ENCODE measurements at regions not wholly inside any gene's neighbourhood (a gene's known extent, or its start where the extent isn't known, plus 50 kb on each side); places are given as distances from the start of the nearest gene placed in this dataset.

GRCh38 chr21:20618878-20619277 is 379.3 kb upstream of the NCAM2 start:
- TF ChIP-seq CTCF (conservative IDR thresholded peaks at IDR 0.05; ENCODE audit: low read length) (no peak), EZH2phosphoT487 (IDR thresholded peaks at IDR 0.05; ENCODE audit: borderline replicate concordance, low read depth, low read length) (no peak)

Data from OCI-LY7 (cell line).